H9 (cell line): ENCODE measurements at regions not wholly inside any gene's neighbourhood (a gene's known extent, or its start where the extent isn't known, plus 50 kb on each side); places are given as distances from the start of the nearest gene placed in this dataset.

Experiments
- DNase-seq: peaks from one replicate; pipeline ENCODE4 v3.0.0-alpha.2; 2017
- H2AFZ ChIP-seq: one replicate; pipeline ENCODE4 v1.6.1; 2013; ENCODE audit warnings: mild to moderate bottlenecking, low read length, control low read depth, moderate library complexity
- H2AK5ac ChIP-seq: 2 replicates; pipeline ENCODE4 v1.6.1; 2013; ENCODE audit warnings: low read length, control low read depth, mixed read lengths; ENCODE audit not compliant: insufficient read length
- H2BK120ac ChIP-seq: one replicate; pipeline ENCODE4 v1.6.1; 2013; ENCODE audit warnings: low read depth, mild to moderate bottlenecking, low read length, control low read depth, inconsistent platforms; ENCODE audit not compliant: poor library complexity, severe bottlenecking
- H2BK12ac ChIP-seq: 2 replicates; pipeline ENCODE4 v1.6.1; 2013; ENCODE audit warnings: low read length, control low read depth, mixed read lengths, low read depth; ENCODE audit not compliant: insufficient read length
- H2BK15ac ChIP-seq: 2 replicates; pipeline ENCODE4 v1.6.1; 2013; ENCODE audit warnings: low read depth, low read length, control low read depth
- H2BK20ac ChIP-seq: one replicate; pipeline ENCODE4 v1.6.1; 2013; ENCODE audit warnings: low read depth, mild to moderate bottlenecking, low read length, control low read depth, inconsistent platforms; ENCODE audit not compliant: poor library complexity, severe bottlenecking
- H2BK5ac ChIP-seq: 2 replicates; pipeline ENCODE4 v1.6.1; 2013; ENCODE audit warnings: low read length, control low read depth, mixed read lengths; ENCODE audit not compliant: insufficient read length
- H3K14ac ChIP-seq: 2 replicates; pipeline ENCODE4 v1.6.1; 2013; ENCODE audit warnings: low read length, control low read depth; ENCODE audit not compliant: insufficient read depth
- H3K18ac ChIP-seq: 2 replicates; pipeline ENCODE4 v1.6.1; 2013; ENCODE audit warnings: low read depth, mild to moderate bottlenecking, mixed read lengths, low read length, control low read depth; ENCODE audit not compliant: insufficient read length
- H3K23ac ChIP-seq: 2 replicates; pipeline ENCODE4 v1.6.1; 2013; ENCODE audit warnings: low read length, control low read depth, mixed read lengths, low read depth; ENCODE audit not compliant: insufficient read length
- H3K23me2 ChIP-seq: 2 replicates; pipeline ENCODE4 v1.6.1; 2013; ENCODE audit warnings: low read depth, mild to moderate bottlenecking, mixed read lengths, low read length, control low read depth; ENCODE audit not compliant: insufficient read length, poor library complexity, severe bottlenecking
- H3K27ac ChIP-seq: 2 replicates; pipeline ENCODE4 v1.5.1; 2013; ENCODE audit warnings: low read length, control low read depth, mixed read lengths, low read depth; ENCODE audit not compliant: insufficient read length
- H3K27me3 ChIP-seq: 2 replicates; pipeline ENCODE4 v1.6.1; 2013; ENCODE audit warnings: low read length, control low read depth, inconsistent platforms; ENCODE audit not compliant: insufficient read depth
- H3K4ac ChIP-seq: 2 replicates; pipeline ENCODE4 v1.6.1; 2013; ENCODE audit warnings: low read depth, mild to moderate bottlenecking, control low read depth, inconsistent platforms, low read length, moderate library complexity
- H3K4me1 ChIP-seq: 2 replicates; pipeline ENCODE4 v1.6.1; 2013; ENCODE audit warnings: low read length, control low read depth, inconsistent platforms; ENCODE audit not compliant: insufficient read depth
- H3K4me2 ChIP-seq: 2 replicates; pipeline ENCODE4 v1.6.1; 2013; ENCODE audit warnings: low read length, control low read depth, mixed read lengths; ENCODE audit not compliant: insufficient read length, insufficient read depth
- H3K56ac ChIP-seq: 2 replicates; pipeline ENCODE4 v1.6.1; 2013; ENCODE audit warnings: low read depth, mild to moderate bottlenecking, mixed read lengths, low read length, control low read depth; ENCODE audit not compliant: insufficient read length
- H3K79me1 ChIP-seq: 2 replicates; pipeline ENCODE4 v1.6.1; 2013; ENCODE audit warnings: low read depth, mild to moderate bottlenecking, moderate library complexity, low read length, control low read depth, inconsistent platforms; ENCODE audit not compliant: insufficient read depth, poor library complexity, severe bottlenecking
- H3K79me2 ChIP-seq: 2 replicates; pipeline ENCODE4 v1.6.1; 2013; ENCODE audit warnings: low read length, control low read depth, inconsistent platforms; ENCODE audit not compliant: insufficient read depth
- H3K9ac ChIP-seq: 2 replicates; pipeline ENCODE4 v1.6.1; 2013; ENCODE audit warnings: low read length, control low read depth, mixed read lengths; ENCODE audit not compliant: insufficient read length; ENCODE audit errors: extremely low read depth
- H3K9me3 ChIP-seq: one replicate; pipeline ENCODE4 v1.6.1; 2013; ENCODE audit warnings: low read depth, low read length, inconsistent platforms; ENCODE audit not compliant: control insufficient read depth
- H3T11ph ChIP-seq: one replicate; pipeline ENCODE4 v1.6.1; 2013; ENCODE audit warnings: mild to moderate bottlenecking, low read length, control low read depth, inconsistent platforms
- H4K20me1 ChIP-seq: one replicate; pipeline ENCODE4 v1.6.1; 2013; ENCODE audit not compliant: control insufficient read depth, insufficient read length, insufficient read depth
- H4K5ac ChIP-seq: 2 replicates; pipeline ENCODE4 v1.6.1; 2013; ENCODE audit warnings: low read depth, mild to moderate bottlenecking, mixed read lengths, low read length, control low read depth; ENCODE audit not compliant: insufficient read length
- H4K8ac ChIP-seq: replicated peaks from 2 replicates; pipeline ENCODE4 v1.6.1; 2013; ENCODE audit warnings: low read length, control low read depth, mixed read lengths, low read depth; ENCODE audit not compliant: insufficient read length
- H4K91ac ChIP-seq: 2 replicates; pipeline ENCODE4 v1.6.1; 2013; ENCODE audit warnings: low read depth, mild to moderate bottlenecking, moderate library complexity, mixed read lengths, low read length, control low read depth; ENCODE audit not compliant: insufficient read length
- H3K27ac Mint-ChIP-seq, 3 experiments: 2 replicates in 2 of 3; 3 replicates in 1 of 3; pipeline ENCODE4 v1.8.0; 2020 to 2021; ENCODE audit warnings: mixed read lengths in 3 of 3, mild to moderate bottlenecking in 1 of 3, moderate library complexity in 1 of 3
- H3K27me3 Mint-ChIP-seq: 2 replicates; pipeline ENCODE4 v1.8.0; 2021; ENCODE audit warnings: low read depth, mild to moderate bottlenecking, moderate library complexity, mixed read lengths
- H3K36me3 Mint-ChIP-seq, 3 experiments: 2 replicates in 2 of 3; 3 replicates in 1 of 3; pipeline ENCODE4 v1.8.0; 2020 to 2021; ENCODE audit warnings: low read depth in 3 of 3, mixed read lengths in 3 of 3; ENCODE audit not compliant: insufficient read depth in 1 of 3
- H3K4me1 Mint-ChIP-seq, 2 experiments: 2 replicates each; pipeline ENCODE4 v1.8.0; 2020; ENCODE audit warnings: mixed read lengths in 2 of 2
- H3K4me3 Mint-ChIP-seq, 2 experiments: 2 replicates in 1 of 2; 3 replicates in 1 of 2; pipeline ENCODE4 v1.8.0; 2020 to 2021; ENCODE audit warnings: mild to moderate bottlenecking in 2 of 2, mixed read lengths in 2 of 2, moderate library complexity in 1 of 2
- H3K9me3 Mint-ChIP-seq, 2 experiments: 2 replicates in 1 of 2; 3 replicates in 1 of 2; pipeline ENCODE4 v1.8.0; 2020; ENCODE audit warnings: mild to moderate bottlenecking in 2 of 2, mixed read lengths in 2 of 2, moderate library complexity in 1 of 2
- WGBS: extraction: QIAGEN DNeasy Blood & Tissue Kit; methylation state at CpG from one replicate; pipeline ENCODE4 v1.1.7; 2013; ENCODE audit warnings: missing lambda C conversion rate, low lambda C conversion rate, mixed read lengths; ENCODE audit not compliant: insufficient read length; ENCODE audit errors: extremely low coverage; 5-methylcytosine and 5-hydroxymethylcytosine counted together
- TF ChIP-seq, protein P1 (sequence below): fragments of 200-600 bp; sonication (generic); conservative IDR thresholded peaks from 3 replicates; pipeline ENCODE4 v1.8.0; 2021; ENCODE audit warnings: antibody characterized with exemption, mild to moderate bottlenecking

DNA sequence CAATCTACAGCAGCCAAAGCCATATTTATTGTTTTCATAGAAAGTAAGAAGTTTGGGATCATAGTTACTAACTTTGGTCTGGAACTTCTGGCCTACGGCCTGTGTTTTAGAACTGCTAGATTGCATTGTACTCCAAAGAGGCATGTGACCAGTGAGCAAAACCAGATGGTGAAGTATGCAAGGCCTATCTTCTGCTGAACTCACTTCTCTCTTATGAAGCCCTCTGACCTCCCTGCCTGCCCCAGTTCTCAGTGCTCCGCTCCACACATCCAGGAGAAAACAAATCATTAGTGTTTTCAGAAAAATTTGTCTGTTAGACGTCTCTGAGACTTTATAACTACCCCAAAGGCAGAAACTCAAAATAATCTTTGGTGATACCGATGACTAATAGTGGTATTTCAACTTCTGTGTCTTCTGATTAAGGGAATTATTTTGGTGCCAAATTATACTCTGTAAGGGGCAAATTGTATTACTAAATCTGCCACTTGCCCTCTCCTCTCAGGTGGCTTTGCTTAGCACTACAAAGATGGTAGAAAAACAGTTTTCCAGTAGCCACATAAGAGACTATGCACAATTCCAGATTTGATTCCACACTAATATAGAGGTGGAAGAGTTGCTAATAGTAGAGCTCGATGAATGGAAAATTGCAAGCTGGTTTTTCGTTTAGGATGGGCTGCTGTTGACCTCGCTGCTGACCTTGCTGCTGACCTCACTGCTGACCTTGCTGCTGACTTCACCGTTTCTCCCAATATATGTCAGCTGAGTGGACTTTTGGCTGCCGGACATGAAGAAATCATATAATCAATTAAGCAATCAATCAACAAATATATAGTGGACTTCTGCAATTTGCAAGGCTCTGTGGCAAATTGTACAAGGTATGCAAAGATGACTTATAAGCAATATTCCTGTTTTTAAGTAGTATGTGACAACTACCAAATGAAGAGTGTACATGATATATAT lies 147.5 kb downstream of the KITLG start:
- H3K27me3 Mint-ChIP-seq: no peaks in the 10 kb centered on the region
- Histone ChIP-seq H3K4me1 (no peaks in the 10 kb centered on the region), H3K27ac (no peak overlapping the region), H2BK120ac (no peak overlapping the region), H2BK12ac (no peak overlapping the region), H4K8ac (no peak overlapping the region), H3K9me3 (no peaks in the 10 kb centered on the region), H3K23ac (no peak overlapping the region), H4K20me1 (no peaks in the 10 kb centered on the region), H2AK5ac (no peak overlapping the region), H3K79me1 (no peaks in the 10 kb centered on the region), H2AFZ (no peak overlapping the region), H2BK5ac (no peak overlapping the region), H3K4me2 (no peak overlapping the region), H4K5ac (no peak overlapping the region), H3K9ac (no peak overlapping the region), H3T11ph (no peak overlapping the region), H3K23me2 (no peaks in the 10 kb centered on the region), H3K56ac (no peak overlapping the region), H2BK20ac (no peak overlapping the region), H3K4ac (no peak overlapping the region), H3K14ac (no peak overlapping the region), H3K79me2 (no peaks in the 10 kb centered on the region), H3K27me3 (no peaks in the 10 kb centered on the region), H4K91ac (no peak overlapping the region), H2BK15ac (no peak overlapping the region), H3K18ac (no peak overlapping the region)
- H3K4me3 Mint-ChIP-seq: no peak overlapping the region
- H3K9me3 Mint-ChIP-seq: peaks cover 4 to 7% of the 10 kb centered on the region in 2 experiments; a peak in 4 of 5 replicates
- DNase-seq: no peak
- H3K27ac Mint-ChIP-seq: no peak overlapping the region
- no CpG with 5 or more reads among the region's 9 CpGs for WGBS
- peaks cover 0 to 5% (median 2%) of the 10 kb centered on the region in 3 experiments; a peak in 4 of 7 replicates for H3K36me3 Mint-ChIP-seq
- peaks cover 4 to 8% of the 10 kb centered on the region in 2 experiments for H3K4me1 Mint-ChIP-seq
- TF ChIP-seq, protein P1, sequence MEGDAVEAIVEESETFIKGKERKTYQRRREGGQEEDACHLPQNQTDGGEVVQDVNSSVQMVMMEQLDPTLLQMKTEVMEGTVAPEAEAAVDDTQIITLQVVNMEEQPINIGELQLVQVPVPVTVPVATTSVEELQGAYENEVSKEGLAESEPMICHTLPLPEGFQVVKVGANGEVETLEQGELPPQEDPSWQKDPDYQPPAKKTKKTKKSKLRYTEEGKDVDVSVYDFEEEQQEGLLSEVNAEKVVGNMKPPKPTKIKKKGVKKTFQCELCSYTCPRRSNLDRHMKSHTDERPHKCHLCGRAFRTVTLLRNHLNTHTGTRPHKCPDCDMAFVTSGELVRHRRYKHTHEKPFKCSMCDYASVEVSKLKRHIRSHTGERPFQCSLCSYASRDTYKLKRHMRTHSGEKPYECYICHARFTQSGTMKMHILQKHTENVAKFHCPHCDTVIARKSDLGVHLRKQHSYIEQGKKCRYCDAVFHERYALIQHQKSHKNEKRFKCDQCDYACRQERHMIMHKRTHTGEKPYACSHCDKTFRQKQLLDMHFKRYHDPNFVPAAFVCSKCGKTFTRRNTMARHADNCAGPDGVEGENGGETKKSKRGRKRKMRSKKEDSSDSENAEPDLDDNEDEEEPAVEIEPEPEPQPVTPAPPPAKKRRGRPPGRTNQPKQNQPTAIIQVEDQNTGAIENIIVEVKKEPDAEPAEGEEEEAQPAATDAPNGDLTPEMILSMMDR: no peak
